Endodermal cell (in vitro differentiated cells): ENCODE measurements at regions not wholly inside any gene's neighbourhood (a gene's known extent, or its start where the extent isn't known, plus 50 kb on each side); places are given as distances from the start of the nearest gene placed in this dataset.

Experiments
- DNase-seq: peaks from one replicate; pipeline ENCODE4 v3.0.0-alpha.2; 2017
- H3K27ac ChIP-seq: 2 replicates; pipeline ENCODE4 v1.5.1; 2013; ENCODE audit warnings: mild to moderate bottlenecking, low read depth, low read length, moderate library complexity
- H3K27me3 ChIP-seq: 2 replicates; pipeline ENCODE4 v1.6.1; 2013; ENCODE audit warnings: mild to moderate bottlenecking, low read length, moderate library complexity; ENCODE audit not compliant: insufficient read depth, control insufficient read depth, poor library complexity, severe bottlenecking
- H3K36me3 ChIP-seq: 2 replicates; pipeline ENCODE4 v1.7.0; 2013; ENCODE audit warnings: mild to moderate bottlenecking, low read length, moderate library complexity; ENCODE audit not compliant: control insufficient read depth, insufficient read depth
- H3K4me1 ChIP-seq: one replicate; pipeline ENCODE4 v1.7.0; 2013; ENCODE audit warnings: low read length; ENCODE audit not compliant: control insufficient read depth, insufficient read depth
- H3K4me3 ChIP-seq: 2 replicates; pipeline ENCODE4 v1.5.1; 2013; ENCODE audit warnings: mild to moderate bottlenecking, low read length, moderate library complexity
- H3K9ac ChIP-seq: 2 replicates; pipeline ENCODE4 v1.6.1; 2013; ENCODE audit warnings: mild to moderate bottlenecking, low read length, moderate library complexity; ENCODE audit not compliant: poor library complexity, severe bottlenecking; ENCODE audit errors: extremely low read depth
- H3K9me3 ChIP-seq: 2 replicates; pipeline ENCODE4 v1.6.1; 2013; ENCODE audit warnings: mild to moderate bottlenecking, low read length, moderate library complexity; ENCODE audit not compliant: control insufficient read depth
- H3K27ac Mint-ChIP-seq: 2 replicates; pipeline ENCODE4 v1.8.0; 2020; ENCODE audit warnings: mixed read lengths
- H3K27me3 Mint-ChIP-seq: 2 replicates; pipeline ENCODE4 v1.8.0; 2021; ENCODE audit warnings: mild to moderate bottlenecking, mixed read lengths; ENCODE audit not compliant: insufficient read depth
- H3K36me3 Mint-ChIP-seq: 2 replicates; pipeline ENCODE4 v1.8.0; 2020; ENCODE audit warnings: low read depth, mixed read lengths
- H3K4me1 Mint-ChIP-seq: 2 replicates; pipeline ENCODE4 v1.8.0; 2020; ENCODE audit warnings: mixed read lengths
- H3K4me3 Mint-ChIP-seq: 2 replicates; pipeline ENCODE4 v1.8.0; 2020; ENCODE audit warnings: mild to moderate bottlenecking, moderate library complexity, mixed read lengths
- H3K9me3 Mint-ChIP-seq: 2 replicates; pipeline ENCODE4 v1.8.0; 2020; ENCODE audit warnings: mild to moderate bottlenecking, mixed read lengths
- WGBS, 2 experiments: methylation state at CpG; one replicate each; pipeline versions ENCODE4 v1.1.5 to v1.1.7; 2013; ENCODE audit warnings: missing lambda C conversion rate in 2 of 2, mixed read lengths in 1 of 2; ENCODE audit not compliant: insufficient coverage in 1 of 2, insufficient read length in 1 of 2; 5-methylcytosine and 5-hydroxymethylcytosine counted together
- TF ChIP-seq, protein P1 (sequence below): fragments of 200-600 bp; sonication (generic); conservative IDR thresholded peaks from 2 replicates; pipeline ENCODE4 v1.5.0; 2021; ENCODE audit warnings: antibody characterized with exemption, mild to moderate bottlenecking

DNA sequence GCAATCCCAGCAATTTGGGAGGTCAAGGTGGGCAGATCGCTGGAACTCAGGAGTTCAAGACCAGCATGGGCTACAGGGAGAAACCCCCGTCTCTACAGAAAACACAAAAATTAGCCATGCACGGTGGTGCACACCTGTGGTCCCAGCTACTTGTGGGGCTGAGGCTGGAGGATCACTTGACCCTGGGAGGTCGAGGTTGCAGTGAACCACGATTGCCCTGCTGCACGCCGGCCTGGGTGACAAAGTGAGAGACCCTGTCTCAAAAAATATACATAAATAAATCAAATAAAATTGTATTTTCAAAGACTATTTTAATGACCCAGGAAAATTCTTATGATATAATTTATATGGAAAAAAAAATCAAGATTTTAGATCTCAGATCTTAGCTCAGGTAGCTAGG lies 191.5 kb downstream of the ZFP36L2 start:
- no peak overlapping the region for H3K4me3 Mint-ChIP-seq
- no peaks in the 10 kb centered on the region for H3K27me3 Mint-ChIP-seq
- no peak for DNase-seq
- H3K27ac Mint-ChIP-seq = no peak overlapping the region
- no peaks in the 10 kb centered on the region for H3K9me3 ChIP-seq
- H3K4me1 Mint-ChIP-seq = peaks cover 2% of the 10 kb centered on the region
- no peak overlapping the region for H3K9ac ChIP-seq
- H3K4me3 ChIP-seq = no peak overlapping the region
- no peak overlapping the region for H3K27ac ChIP-seq
- no peaks in the 10 kb centered on the region for H3K9me3 Mint-ChIP-seq
- 92 to 96% methylated on average over 3 to 6 of the region's 7 CpGs for WGBS, 2 experiments
- no peaks in the 10 kb centered on the region for H3K4me1 ChIP-seq
- H3K36me3 ChIP-seq = no peaks in the 10 kb centered on the region
- no peaks in the 10 kb centered on the region for H3K27me3 ChIP-seq
- TF ChIP-seq, protein P1, sequence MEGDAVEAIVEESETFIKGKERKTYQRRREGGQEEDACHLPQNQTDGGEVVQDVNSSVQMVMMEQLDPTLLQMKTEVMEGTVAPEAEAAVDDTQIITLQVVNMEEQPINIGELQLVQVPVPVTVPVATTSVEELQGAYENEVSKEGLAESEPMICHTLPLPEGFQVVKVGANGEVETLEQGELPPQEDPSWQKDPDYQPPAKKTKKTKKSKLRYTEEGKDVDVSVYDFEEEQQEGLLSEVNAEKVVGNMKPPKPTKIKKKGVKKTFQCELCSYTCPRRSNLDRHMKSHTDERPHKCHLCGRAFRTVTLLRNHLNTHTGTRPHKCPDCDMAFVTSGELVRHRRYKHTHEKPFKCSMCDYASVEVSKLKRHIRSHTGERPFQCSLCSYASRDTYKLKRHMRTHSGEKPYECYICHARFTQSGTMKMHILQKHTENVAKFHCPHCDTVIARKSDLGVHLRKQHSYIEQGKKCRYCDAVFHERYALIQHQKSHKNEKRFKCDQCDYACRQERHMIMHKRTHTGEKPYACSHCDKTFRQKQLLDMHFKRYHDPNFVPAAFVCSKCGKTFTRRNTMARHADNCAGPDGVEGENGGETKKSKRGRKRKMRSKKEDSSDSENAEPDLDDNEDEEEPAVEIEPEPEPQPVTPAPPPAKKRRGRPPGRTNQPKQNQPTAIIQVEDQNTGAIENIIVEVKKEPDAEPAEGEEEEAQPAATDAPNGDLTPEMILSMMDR = no peak
- H3K36me3 Mint-ChIP-seq = no peaks in the 10 kb centered on the region

DNA sequence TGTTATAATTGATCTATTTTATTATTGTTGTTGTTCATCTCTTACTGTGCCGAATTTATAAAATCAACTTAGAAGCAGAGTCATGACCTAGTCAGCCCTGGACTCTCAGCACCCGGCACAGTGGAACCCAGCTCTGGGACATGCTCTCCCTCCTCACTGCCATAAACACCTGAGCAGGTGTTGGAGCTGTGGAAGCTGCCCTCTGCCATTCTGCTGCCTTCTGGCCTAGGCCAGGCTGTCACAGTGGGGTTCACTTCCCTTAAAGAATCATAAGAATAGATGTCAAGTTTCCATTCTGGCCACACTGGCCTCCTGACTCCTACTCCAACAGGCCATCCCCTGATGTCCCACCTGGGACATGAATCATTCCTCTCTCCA lies 192.2 kb downstream of the ZFP36L2 start:
- TF ChIP-seq, protein P1 = no peak
- no peak overlapping the region for H3K27ac ChIP-seq
- Mint-ChIP-seq H3K27me3 (peaks cover under 1% of the 10 kb centered on the region), H3K27ac (no peak overlapping the region), H3K9me3 (no peaks in the 10 kb centered on the region), H3K4me1 (peaks cover 5% of the 10 kb centered on the region), H3K4me3 (no peak overlapping the region), H3K36me3 (no peaks in the 10 kb centered on the region)
- 79 to 94% methylated on average over 2 of the region's 2 CpGs for WGBS, 2 experiments
- no peaks in the 10 kb centered on the region for H3K27me3 ChIP-seq
- no peak overlapping the region for H3K4me3 ChIP-seq
- no peak for DNase-seq
- H3K4me1 ChIP-seq = no peaks in the 10 kb centered on the region
- no peaks in the 10 kb centered on the region for H3K9me3 ChIP-seq
- H3K9ac ChIP-seq = no peak overlapping the region
- no peaks in the 10 kb centered on the region for H3K36me3 ChIP-seq

DNA sequence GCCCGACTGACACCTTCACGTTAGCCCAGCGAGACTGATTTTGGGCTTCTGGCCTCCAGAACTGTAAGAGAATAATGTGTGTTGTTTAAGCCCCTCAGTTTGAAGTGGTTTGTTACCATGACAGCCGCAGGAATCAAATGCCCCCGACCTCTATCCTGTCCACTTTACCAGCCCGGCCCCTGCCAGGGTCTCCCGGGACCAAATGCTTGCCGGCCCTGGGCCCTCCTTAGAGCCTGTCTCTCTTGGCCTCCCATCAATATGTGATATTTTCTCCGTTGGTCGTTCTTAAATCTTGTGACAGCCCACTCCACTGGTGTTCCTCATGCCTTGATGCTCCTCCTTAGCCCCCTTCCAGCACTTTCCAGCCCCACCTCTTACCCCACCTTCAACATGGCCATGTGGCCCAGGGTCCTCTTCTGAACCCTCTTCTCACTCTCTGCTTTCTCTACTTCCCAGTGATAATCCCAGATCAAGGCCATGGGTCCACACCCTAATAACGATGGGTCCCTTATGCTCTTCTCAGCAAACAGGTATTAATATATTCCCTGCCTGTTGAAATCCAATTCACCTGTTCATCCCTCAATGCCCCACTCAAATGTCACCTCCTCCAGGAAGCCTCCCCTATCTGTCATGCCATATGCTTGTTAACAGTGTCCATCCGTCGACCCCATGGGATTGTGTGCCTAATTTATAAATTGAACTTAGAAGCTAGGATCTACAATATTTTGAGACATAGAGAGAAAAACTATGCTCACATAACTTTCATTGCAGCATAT lies 192.8 kb downstream of the ZFP36L2 start:
- no peaks in the 10 kb centered on the region for H3K9me3 Mint-ChIP-seq

More for the DNA sequence above, 192.8 kb downstream of the ZFP36L2 start:
- TF ChIP-seq, protein P1 = no peak
- H3K27ac ChIP-seq = no peak overlapping the region
- 92 to 94% methylated on average over 10 to 13 of the region's 13 CpGs for WGBS, 2 experiments
- H3K9me3 ChIP-seq = no peaks in the 10 kb centered on the region
- H3K4me3 ChIP-seq = no peak overlapping the region
- Mint-ChIP-seq H3K27ac (no peak overlapping the region), H3K4me3 (no peak overlapping the region), H3K36me3 (no peaks in the 10 kb centered on the region), H3K4me1 (peaks cover 10% of the 10 kb centered on the region), H3K27me3 (peaks cover 6% of the 10 kb centered on the region)
- H3K36me3 ChIP-seq = no peaks in the 10 kb centered on the region
- H3K4me1 ChIP-seq = no peaks in the 10 kb centered on the region
- peaks cover 3% of the 10 kb centered on the region for H3K27me3 ChIP-seq
- H3K9ac ChIP-seq = no peak overlapping the region
- no peak for DNase-seq
